ENCODE measurements at regions not wholly inside any gene's neighbourhood (a gene's known extent, or its start where the extent isn't known, plus 50 kb on each side); places are given as distances from the start of the nearest gene placed in this dataset.

GRCh38 chr17:45668316-45668715 lies 115.8 kb upstream of the CRHR1 start:
- no peak for TF ChIP-seq CTCF (IDR thresholded peaks at IDR 0.05)
- TF ChIP-seq POLR2A (IDR thresholded peaks at IDR 0.05): no peak

All from vagina (tissue), 2 donors.